ENCODE measurements at regions not wholly inside any gene's neighbourhood (a gene's known extent, or its start where the extent isn't known, plus 50 kb on each side); places are given as distances from the start of the nearest gene placed in this dataset.

DNA sequence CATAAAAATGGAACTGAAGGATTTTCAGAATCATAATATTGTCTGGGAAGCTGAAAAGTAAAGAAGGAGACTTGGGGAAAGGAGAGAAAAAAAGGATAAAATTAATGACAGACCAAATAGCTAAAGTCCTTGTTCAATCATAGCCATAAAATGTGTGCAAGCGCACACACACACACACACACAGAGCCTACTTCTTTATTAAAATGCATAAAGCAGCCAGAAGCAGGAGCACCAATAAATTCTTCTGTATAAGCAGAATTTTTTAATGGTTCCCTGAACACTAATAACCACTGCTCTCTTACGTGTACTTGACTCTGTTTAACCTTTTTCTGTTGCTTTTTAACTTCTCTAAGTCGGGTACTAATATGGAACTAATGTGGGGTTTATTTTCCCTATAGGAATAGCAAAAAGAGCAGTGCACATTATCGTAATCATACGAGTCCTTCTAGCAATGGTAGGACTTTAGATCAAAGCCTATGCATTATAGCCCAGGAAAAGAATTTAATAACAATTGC is 131.0 kb upstream of the PSMD7 start:
- TF ChIP-seq, protein P1, sequence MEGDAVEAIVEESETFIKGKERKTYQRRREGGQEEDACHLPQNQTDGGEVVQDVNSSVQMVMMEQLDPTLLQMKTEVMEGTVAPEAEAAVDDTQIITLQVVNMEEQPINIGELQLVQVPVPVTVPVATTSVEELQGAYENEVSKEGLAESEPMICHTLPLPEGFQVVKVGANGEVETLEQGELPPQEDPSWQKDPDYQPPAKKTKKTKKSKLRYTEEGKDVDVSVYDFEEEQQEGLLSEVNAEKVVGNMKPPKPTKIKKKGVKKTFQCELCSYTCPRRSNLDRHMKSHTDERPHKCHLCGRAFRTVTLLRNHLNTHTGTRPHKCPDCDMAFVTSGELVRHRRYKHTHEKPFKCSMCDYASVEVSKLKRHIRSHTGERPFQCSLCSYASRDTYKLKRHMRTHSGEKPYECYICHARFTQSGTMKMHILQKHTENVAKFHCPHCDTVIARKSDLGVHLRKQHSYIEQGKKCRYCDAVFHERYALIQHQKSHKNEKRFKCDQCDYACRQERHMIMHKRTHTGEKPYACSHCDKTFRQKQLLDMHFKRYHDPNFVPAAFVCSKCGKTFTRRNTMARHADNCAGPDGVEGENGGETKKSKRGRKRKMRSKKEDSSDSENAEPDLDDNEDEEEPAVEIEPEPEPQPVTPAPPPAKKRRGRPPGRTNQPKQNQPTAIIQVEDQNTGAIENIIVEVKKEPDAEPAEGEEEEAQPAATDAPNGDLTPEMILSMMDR (IDR thresholded peaks at IDR 0.05; ENCODE audit: low read depth, low read length, poor library complexity, severe bottlenecking): no peak
- no peak for TF ChIP-seq EZH2phosphoT487 (IDR thresholded peaks at IDR 0.05; ENCODE audit: borderline replicate concordance, low read length)

Data from DOHH2 (cell line).